ENCODE measurements at regions not wholly inside any gene's neighbourhood (a gene's known extent, or its start where the extent isn't known, plus 50 kb on each side); places are given as distances from the start of the nearest gene placed in this dataset.
"Not testable (repeated sequence)": the region's sequence is repeated elsewhere in the genome, so short reads cannot be mapped to it uniquely, and the experiment has no call there.

DNA sequence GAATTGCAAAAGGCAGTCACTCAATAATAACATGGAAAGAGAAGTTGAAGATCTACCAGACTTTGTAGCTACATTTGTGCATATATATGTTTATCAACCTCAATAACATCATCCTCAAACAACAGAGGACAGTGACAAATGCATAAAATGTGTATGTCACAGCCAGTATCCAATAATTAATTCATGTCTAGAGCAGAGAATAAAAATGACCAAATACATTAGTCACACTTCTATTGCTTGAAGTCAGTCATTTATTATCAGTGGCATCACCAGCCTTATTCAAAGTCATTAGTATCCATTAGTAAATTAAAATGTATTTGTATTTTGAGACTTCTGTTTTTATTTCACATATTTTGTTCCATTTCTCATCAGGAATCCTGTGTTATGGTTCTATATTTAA lies 852.8 kb downstream of the XPNPEP1 start:
- Mint-ChIP-seq H3K27me3 (no peaks in the 10 kb centered on the region), H3K4me3 (no peak overlapping the region), H3K4me1 (no peaks in the 10 kb centered on the region), H3K9me3 (peaks cover 12 to 16% of the 10 kb centered on the region in 2 donors), H3K27ac (no peak overlapping the region)
- ATAC-seq (no peak), DNase-seq (no peak)

DNA sequence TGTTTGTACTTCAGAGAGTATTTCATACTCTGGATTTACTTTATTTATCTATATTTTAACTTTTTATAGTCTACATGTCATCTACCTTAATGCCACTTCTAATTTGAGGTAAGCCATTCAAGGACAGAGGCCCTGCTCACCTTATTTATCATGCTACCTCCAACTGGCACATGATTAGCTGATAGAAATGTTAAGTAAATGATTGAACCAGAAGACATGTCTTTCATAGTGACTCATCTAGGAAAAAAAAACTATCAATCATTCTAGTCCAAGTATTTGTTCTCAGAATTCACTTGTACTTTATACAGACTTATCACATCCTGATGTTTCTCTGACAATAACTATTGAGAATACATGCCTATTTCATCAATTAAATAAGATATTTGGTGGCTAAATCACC lies 856.3 kb downstream of the XPNPEP1 start:
- H3K4me3 Mint-ChIP-seq = no peak overlapping the region

DNA sequence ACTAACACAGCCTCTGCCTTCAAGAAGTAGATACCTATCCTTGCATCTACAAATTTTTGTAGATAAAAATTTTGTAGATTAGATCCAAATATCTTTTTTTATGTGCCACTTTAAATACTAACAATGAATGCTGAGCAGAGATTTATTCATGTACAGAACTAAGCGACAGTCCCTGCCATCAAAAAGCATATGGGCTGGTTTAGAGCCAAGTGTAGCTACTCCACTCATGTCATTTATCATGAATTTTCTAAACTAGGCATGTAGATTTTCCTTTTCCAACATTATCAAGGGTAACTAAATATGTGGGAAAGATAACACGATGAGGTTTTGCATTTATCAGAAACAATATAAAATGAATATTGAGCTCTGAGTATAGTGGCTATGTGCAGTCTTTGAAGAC lies 857.5 kb downstream of the XPNPEP1 start:
- DNase-seq (no peak), ATAC-seq (no peak)
- Mint-ChIP-seq H3K27ac (no peak overlapping the region), H3K4me1 (no peaks in the 10 kb centered on the region), H3K4me3 (no peak overlapping the region), H3K9me3 (peaks cover 8 to 12% of the 10 kb centered on the region in 2 donors), H3K27me3 (no peaks in the 10 kb centered on the region)

More for the DNA sequence above, 856.3 kb downstream of the XPNPEP1 start:
- peaks cover 8 to 12% of the 10 kb centered on the region in 2 donors for H3K9me3 Mint-ChIP-seq
- H3K27me3 Mint-ChIP-seq = no peaks in the 10 kb centered on the region
- H3K4me1 Mint-ChIP-seq = no peaks in the 10 kb centered on the region
- H3K27ac Mint-ChIP-seq = no peak overlapping the region
- ATAC-seq (no peak), DNase-seq (no peak)

DNA sequence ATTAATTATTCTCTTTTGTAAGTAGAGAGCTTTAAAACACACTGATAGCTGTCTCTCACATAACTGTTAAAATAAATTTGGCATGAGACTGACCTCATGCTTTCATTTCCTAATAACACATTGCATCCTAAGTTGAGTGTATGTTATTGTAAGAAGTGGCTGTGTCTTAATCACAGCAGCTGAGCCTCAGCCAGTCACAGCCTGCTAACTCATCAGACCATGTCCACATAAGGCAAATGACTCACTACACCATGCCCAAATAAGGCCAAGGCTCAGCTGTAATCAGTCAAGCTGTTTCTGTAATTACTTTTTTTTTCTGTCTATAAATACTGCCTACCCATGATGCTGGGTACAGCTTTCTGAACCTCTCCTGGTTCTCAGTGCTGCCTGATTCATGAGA lies 860.9 kb downstream of the XPNPEP1 start:
- H3K9me3 Mint-ChIP-seq = no peaks in the 10 kb centered on the region
- H3K27ac Mint-ChIP-seq = no peak overlapping the region
- no peaks in the 10 kb centered on the region for H3K27me3 Mint-ChIP-seq
- no peak for ATAC-seq
- no peak overlapping the region for H3K4me3 Mint-ChIP-seq
- no peak for DNase-seq
- H3K4me1 Mint-ChIP-seq = no peaks in the 10 kb centered on the region

DNA sequence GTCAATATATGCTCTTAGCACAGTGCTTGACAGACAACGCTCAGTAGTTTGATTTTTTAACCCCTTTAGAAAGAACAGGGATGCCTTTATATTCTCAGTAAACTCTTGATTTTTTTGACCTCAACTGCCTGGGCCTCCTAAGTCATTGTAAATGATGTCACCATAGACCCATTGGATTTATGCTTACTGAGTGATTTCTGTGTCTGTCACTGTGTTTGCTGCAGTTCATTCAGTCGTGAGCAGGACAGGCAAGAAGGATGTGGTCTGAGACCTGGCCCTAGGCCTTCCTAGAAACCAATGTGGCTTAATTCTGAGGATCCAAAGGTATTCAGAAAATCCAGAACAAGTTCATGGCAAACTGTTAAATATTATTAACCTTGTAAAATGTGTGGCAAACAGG lies 868.1 kb downstream of the XPNPEP1 start:
- H3K9me3 Mint-ChIP-seq = no peaks in the 10 kb centered on the region
- no peaks in the 10 kb centered on the region for H3K4me1 Mint-ChIP-seq
- no peak overlapping the region for H3K27ac Mint-ChIP-seq
- DNase-seq = no peak
- ATAC-seq = no peak
- H3K27me3 Mint-ChIP-seq = no peaks in the 10 kb centered on the region
- no peak overlapping the region for H3K4me3 Mint-ChIP-seq

DNA sequence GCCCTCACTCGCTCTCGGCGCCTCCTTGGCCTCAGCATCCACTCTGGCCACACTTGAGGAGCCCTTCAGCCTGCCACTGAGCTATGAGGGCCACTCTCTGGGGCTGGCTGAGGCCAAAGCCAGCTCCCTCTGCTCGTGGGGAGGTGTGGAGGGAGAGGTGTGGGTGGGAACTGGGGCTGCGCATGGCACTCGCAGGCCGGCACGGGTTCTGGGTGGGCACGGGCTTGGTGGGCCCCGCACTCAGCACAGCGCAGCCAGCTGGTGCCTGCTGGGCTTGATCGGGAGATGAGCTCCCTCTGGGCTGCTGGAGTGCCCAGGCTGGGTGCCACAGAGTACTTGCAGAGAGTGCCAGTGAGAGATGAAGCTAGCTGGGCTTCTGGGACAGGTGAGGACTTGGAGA lies 875.5 kb downstream of the XPNPEP1 start:
- DNase-seq = no peak
- H3K27ac Mint-ChIP-seq = no peak overlapping the region
- H3K27me3 Mint-ChIP-seq = no peaks in the 10 kb centered on the region
- peaks cover 8 to 14% of the 10 kb centered on the region in 2 donors for H3K9me3 Mint-ChIP-seq
- H3K4me3 Mint-ChIP-seq = no peak overlapping the region
- no peaks in the 10 kb centered on the region for H3K4me1 Mint-ChIP-seq
- ATAC-seq = no peak

DNA sequence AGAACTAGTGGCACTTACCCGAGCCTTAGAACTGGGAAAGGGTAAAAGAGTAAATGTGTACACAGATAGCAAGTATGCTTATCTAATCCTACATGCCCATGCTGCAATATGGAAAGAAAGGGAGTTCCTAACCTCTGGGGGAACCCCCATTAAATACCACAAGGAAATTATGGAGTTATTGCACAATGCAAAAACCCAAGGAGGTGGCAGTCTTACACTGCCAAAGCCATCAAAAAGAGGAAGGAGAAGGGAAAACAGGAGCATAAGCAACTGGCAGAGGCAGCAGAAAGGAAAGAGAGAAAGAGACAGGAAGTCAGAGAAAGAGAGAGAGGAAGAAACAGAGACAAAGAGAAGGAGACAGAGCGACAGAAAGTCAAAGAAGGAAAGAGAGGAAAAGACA lies 876.9 kb downstream of the XPNPEP1 start:
- peaks cover 14 to 16% of the 10 kb centered on the region in 2 donors for H3K9me3 Mint-ChIP-seq
- H3K4me3 Mint-ChIP-seq, H3K27ac Mint-ChIP-seq, DNase-seq, ATAC-seq, H3K4me1 Mint-ChIP-seq, H3K27me3 Mint-ChIP-seq: not testable (repeated sequence)

DNA sequence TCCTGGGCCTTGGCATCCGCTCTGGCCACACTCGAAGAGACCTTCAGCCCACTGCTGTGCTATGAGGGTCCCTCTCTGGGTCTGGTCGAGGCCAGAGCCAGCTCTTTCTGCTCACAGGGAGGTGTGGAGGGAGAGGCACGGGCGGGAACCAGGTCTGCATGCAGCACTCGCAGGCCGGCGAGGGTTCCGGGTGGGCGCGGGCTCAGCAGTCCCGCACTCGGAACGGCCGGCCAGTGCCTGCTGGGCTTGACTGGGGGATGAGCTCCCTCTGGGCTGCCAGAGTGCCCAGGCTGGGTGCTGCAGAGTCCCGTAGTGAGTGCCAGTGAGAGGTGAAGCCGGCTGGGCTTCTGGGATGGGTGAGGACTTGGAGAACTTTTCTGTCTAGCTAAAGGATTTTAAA lies 882.7 kb downstream of the XPNPEP1 start:
- ATAC-seq (no peak), DNase-seq (no peak)
- Mint-ChIP-seq H3K27me3 (no peaks in the 10 kb centered on the region), H3K4me1 (no peaks in the 10 kb centered on the region), H3K9me3 (peaks cover 4 to 8% of the 10 kb centered on the region in 2 donors), H3K27ac (no peak overlapping the region), H3K4me3 (no peak overlapping the region)

DNA sequence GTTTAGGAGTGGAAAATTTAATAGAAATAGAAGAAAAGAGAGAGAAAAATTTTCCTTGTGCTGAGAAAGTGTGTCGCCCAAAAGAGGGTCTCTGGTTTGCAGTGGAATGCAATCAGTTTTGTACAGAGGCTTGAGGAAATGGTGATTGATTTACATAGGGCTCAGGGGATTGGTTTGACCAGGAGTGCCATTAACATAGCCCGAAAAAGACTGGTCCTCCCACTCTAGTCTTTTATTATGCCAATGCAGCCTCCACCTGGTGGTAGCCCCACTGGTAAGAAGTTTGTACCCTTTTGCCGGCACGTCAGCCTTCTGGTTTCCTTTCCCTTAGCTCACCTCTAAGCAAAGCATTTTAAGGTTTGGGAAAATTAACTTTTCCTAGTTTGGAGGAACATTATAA lies 885.3 kb downstream of the XPNPEP1 start:
- Mint-ChIP-seq H3K4me1 (no peaks in the 10 kb centered on the region), H3K4me3 (no peak overlapping the region), H3K27me3 (no peaks in the 10 kb centered on the region), H3K9me3 (peaks cover 4 to 8% of the 10 kb centered on the region in 2 donors), H3K27ac (no peak overlapping the region)
- no peak for ATAC-seq
- DNase-seq = no peak

DNA sequence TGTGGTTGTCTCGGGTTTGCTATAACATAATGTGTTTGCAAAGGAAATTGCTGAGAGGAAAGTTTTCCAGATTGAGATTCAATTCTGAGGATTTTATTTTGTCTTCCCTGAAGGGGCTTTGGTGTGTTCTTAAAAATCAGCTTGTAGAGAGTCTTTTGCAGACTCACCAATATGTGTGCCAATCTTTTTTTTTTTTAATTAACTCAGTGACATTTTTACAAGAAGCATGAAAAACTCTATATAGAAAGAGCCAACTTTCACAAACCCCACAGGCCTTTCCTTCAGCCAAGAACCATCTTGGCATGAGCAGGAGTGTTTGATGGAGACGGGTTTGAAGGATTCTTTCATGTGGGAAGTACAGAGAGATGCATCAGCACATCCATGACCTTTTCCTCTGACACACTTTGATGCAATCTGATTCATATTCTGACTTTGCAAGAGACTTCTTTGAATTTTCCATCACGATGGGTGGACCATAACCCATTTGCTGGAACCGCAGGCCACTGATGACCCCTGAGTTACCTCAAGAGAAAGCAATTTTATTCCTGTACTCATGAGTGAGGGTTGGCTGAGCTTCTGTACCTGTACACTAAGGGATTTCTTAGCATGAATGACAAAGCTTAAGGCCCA lies 892.6 kb downstream of the XPNPEP1 start:
- H3K27ac Mint-ChIP-seq = peak overlapping the region in 1 of 2 donors; percentile 15
- no peaks in the 10 kb centered on the region for H3K4me1 Mint-ChIP-seq
- H3K27me3 Mint-ChIP-seq = no peaks in the 10 kb centered on the region
- H3K4me3 Mint-ChIP-seq = no peak overlapping the region
- DNase-seq (no peak), ATAC-seq (no peak)
- H3K9me3 Mint-ChIP-seq = peaks cover 5 to 15% of the 10 kb centered on the region in 2 donors

DNA sequence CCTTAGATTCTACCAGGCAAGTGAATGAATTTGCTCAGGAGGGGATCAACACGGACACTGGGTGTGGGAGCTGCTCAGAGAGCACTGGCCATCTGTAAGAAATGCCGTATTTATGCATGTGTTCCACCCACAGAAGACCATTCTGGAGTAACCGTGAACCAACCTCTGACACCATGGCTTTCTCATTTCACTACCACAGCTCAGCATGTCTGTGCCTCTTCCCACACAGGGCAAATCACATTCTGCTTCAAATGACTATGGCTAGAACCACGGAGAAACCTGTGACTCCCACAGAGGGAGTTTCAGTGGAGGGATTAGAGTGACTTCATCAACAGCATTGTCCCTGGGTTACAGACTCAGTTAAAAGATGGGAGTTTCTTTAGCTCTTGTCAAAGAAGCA lies 893.4 kb downstream of the XPNPEP1 start:
- peaks cover 9 to 15% of the 10 kb centered on the region in 2 donors for H3K9me3 Mint-ChIP-seq
- ATAC-seq (no peak), DNase-seq (no peak)
- H3K4me3 Mint-ChIP-seq = no peak overlapping the region
- no peaks in the 10 kb centered on the region for H3K4me1 Mint-ChIP-seq
- H3K27me3 Mint-ChIP-seq = no peaks in the 10 kb centered on the region
- no peak overlapping the region for H3K27ac Mint-ChIP-seq

DNA sequence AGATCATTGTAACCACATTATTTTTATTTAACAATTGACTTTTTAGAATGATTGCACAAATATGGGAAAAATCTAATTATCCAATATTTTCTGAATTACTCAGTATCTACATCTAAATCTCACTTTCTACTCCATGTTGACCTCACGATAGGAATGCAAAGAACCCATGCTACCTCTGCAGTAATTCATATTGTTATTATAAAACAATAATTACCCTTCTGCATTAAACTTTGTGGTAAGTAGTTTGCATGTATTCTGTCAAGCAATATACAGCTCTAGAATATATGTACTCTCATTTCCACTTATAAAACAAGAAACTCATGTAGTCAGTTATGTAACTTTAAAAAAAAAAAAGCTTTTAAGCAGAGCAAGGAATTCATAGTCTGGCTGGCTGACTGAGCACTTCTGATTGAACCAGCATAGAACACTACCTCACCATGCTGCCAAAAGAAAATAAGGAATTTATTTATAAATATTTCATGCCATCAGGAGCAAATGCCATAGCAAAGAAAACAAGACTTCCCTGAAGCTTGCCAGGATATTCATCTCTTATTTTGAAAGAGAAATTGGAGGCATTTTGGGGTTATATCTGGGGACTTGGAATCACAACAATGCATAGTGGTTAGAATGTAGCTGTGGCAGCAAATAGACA lies 895.7 kb downstream of the XPNPEP1 start:
- DNase-seq = no peak
- Mint-ChIP-seq H3K27me3 (no peaks in the 10 kb centered on the region), H3K27ac (no peak overlapping the region), H3K4me1 (no peaks in the 10 kb centered on the region), H3K9me3 (peaks cover 11 to 15% of the 10 kb centered on the region in 2 donors), H3K4me3 (no peak overlapping the region)
- no peak for ATAC-seq

DNA sequence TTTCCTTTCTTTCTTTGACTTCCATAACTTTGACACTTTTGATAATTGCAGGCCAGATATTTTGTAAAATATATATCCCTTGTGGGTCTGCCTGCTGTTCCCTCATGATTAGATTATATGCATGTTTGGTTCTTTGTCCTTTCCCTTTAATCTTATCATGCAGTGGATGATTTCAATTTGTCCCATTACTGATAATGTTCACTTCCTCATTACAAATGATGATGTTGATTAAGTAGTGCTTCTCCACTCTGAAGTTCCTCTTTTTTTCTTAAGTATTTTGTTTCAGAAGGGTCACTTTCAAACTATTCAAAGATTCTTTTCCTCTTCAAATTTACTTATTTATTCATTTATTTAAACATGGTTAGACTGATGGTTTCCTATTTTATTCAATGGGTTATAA lies 898.1 kb downstream of the XPNPEP1 start:
- Mint-ChIP-seq H3K27me3 (no peaks in the 10 kb centered on the region), H3K4me1 (no peaks in the 10 kb centered on the region), H3K9me3 (peaks cover 6 to 7% of the 10 kb centered on the region in 2 donors), H3K27ac (no peak overlapping the region), H3K4me3 (no peak overlapping the region)
- no peak for ATAC-seq
- DNase-seq = no peak

DNA sequence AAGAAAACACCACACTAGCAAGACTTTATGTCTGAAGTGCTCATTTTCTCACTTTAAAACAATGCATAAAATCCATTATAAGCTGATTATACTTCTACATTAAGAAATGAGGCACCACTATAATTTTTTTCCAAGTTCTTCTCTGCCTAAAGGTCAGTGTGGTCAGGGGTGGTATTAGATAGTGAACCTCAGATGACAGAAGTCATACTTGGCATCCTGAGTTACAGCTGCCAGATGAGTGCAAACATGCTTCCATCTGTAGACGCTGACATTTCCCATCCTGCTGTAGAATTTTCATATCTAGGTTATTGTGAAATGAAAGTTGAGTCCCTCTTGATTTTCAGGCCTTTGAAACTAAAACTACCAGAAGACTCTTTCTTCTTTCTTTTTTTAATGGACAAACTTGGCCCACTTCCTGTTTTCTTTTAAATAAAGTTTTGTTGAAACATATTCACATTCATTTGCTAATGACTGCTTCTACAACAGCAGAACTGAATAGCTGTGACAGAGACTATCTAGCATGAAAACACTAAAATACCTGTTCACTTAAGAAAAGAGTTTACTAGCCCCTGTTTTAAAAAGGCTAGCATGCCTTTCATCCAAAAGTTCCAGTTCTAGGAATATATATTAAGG lies 900.8 kb downstream of the XPNPEP1 start:
- Mint-ChIP-seq H3K4me1 (no peaks in the 10 kb centered on the region), H3K27me3 (no peaks in the 10 kb centered on the region), H3K4me3 (no peak overlapping the region), H3K27ac (no peak overlapping the region), H3K9me3 (peaks cover 7 to 12% of the 10 kb centered on the region in 2 donors)
- DNase-seq = no peak
- no peak for ATAC-seq

DNA sequence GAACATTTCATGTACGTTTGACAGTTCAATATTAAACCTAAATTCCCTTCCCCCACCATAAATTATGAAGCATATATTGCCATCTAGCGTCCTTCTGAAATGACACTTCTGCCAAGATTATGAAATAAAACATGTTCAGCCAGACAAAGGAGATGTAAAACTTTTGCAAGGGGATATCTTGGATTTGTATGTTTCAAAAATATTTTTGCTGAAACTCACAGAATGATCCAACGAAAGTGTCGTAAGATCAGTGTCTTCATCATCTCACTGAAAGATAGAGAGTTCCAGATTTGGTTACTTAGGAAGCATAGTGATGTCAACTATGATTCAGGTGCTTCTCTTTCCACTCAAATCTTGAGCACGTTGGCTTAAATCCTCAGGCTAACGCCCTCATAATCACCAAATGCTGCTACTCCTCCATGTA lies 904.3 kb downstream of the XPNPEP1 start:
- Mint-ChIP-seq H3K4me3 (no peak overlapping the region), H3K9me3 (peaks cover 0 to 6% of the 10 kb centered on the region in 2 donors), H3K27ac (no peak overlapping the region), H3K4me1 (no peaks in the 10 kb centered on the region), H3K27me3 (no peaks in the 10 kb centered on the region)
- DNase-seq (no peak), ATAC-seq (no peak)

DNA sequence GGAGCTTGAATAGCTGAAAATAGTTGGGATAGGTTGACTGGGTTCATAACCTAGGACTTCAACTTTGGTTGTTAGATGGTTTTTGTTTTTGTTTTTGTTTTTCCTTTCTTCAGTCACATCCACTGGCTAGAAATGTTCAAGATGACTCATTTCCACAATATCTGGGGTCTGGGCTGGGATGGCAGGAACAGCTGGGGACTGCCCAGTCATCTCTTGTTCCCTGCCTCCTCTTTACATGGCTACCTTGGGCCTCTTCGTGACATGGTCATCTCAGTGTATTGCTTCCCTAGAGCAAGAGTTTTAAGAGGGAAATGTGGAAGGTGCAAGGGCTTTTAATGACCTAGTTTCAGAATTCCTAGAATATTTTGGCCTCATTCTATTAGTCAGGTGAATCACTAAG lies 915.8 kb downstream of the XPNPEP1 start:
- Mint-ChIP-seq H3K4me1 (no peaks in the 10 kb centered on the region), H3K27ac (no peak overlapping the region), H3K4me3 (no peak overlapping the region), H3K9me3 (no peaks in the 10 kb centered on the region), H3K27me3 (no peaks in the 10 kb centered on the region)
- DNase-seq (no peak), ATAC-seq (no peak)

All from stimulated activated naive CD8-positive, alpha-beta T cell treated with anti-CD3 and anti-CD28 coated beads, Interleukin-15, amount 100 ng/mL, for 72 hours (primary cell).